ENCODE measurements at regions not wholly inside any gene's neighbourhood (a gene's known extent, or its start where the extent isn't known, plus 50 kb on each side); places are given as distances from the start of the nearest gene placed in this dataset.

- no peak overlapping the region for H3K27ac Mint-ChIP-seq
- no peaks in the 10 kb centered on the region for H3K27me3 Mint-ChIP-seq
- ATAC-seq (ENCODE audit: low read depth in 2 of 2) = no peak
- H3K4me1 Mint-ChIP-seq = no peaks in the 10 kb centered on the region
- no peak for DNase-seq
- H3K4me3 Mint-ChIP-seq = no peak overlapping the region
- peaks cover 0 to 5% (median 3%) of the 10 kb centered on the region in 7 donors for H3K9me3 Mint-ChIP-seq
- no peaks in the 10 kb centered on the region for H3K36me3 Mint-ChIP-seq
Measured at GRCh38 chr1:79326875-79327274, 320.3 kb upstream of the ADGRL4 start.

GRCh38 chr1:79325705-79326104 lies 319.2 kb upstream of the ADGRL4 start:
- ATAC-seq (ENCODE audit: low read depth in 2 of 2) (no peak), DNase-seq (no peak)
- H3K36me3 Mint-ChIP-seq = no peaks in the 10 kb centered on the region
- no peak overlapping the region for H3K4me3 Mint-ChIP-seq
- H3K27me3 Mint-ChIP-seq = no peaks in the 10 kb centered on the region
- no peak overlapping the region for H3K27ac Mint-ChIP-seq
- H3K4me1 Mint-ChIP-seq = no peaks in the 10 kb centered on the region
- H3K9me3 Mint-ChIP-seq = peaks cover 0 to 5% (median 3%) of the 10 kb centered on the region in 7 donors

- H3K9me3 Mint-ChIP-seq = peaks cover 0 to 5% (median 3%) of the 10 kb centered on the region in 7 donors
- DNase-seq = no peak
- H3K27ac Mint-ChIP-seq = no peak overlapping the region
- no peaks in the 10 kb centered on the region for H3K36me3 Mint-ChIP-seq
- ATAC-seq (ENCODE audit: low read depth in 2 of 2) = no peak
- no peaks in the 10 kb centered on the region for H3K4me1 Mint-ChIP-seq
- H3K27me3 Mint-ChIP-seq = no peaks in the 10 kb centered on the region
- no peak overlapping the region for H3K4me3 Mint-ChIP-seq
Measured at GRCh38 chr1:79325126-79325525, 318.6 kb upstream of the ADGRL4 start.

- DNase-seq (no peak), ATAC-seq (ENCODE audit: low read depth in 2 of 2) (no peak)
- Mint-ChIP-seq H3K27ac (no peak overlapping the region), H3K36me3 (no peaks in the 10 kb centered on the region), H3K4me1 (no peaks in the 10 kb centered on the region), H3K27me3 (no peaks in the 10 kb centered on the region), H3K9me3 (peaks cover 0 to 5% (median 3%) of the 10 kb centered on the region in 7 donors), H3K4me3 (no peak overlapping the region)
Measured at GRCh38 chr1:79323239-79324025, 316.9 kb upstream of the ADGRL4 start.

- peak overlapping the region in 1 of 6 donors; percentile 30 for H3K27ac Mint-ChIP-seq
- H3K4me1 Mint-ChIP-seq = no peaks in the 10 kb centered on the region
- ATAC-seq (ENCODE audit: low read depth in 2 of 2) = no peak
- H3K36me3 Mint-ChIP-seq = no peaks in the 10 kb centered on the region
- H3K4me3 Mint-ChIP-seq = no peak overlapping the region
- peaks cover 0 to 5% (median 3%) of the 10 kb centered on the region in 7 donors for H3K9me3 Mint-ChIP-seq
- H3K27me3 Mint-ChIP-seq = no peaks in the 10 kb centered on the region
- no peak for DNase-seq
Measured at GRCh38 chr1:79322511-79323027, 316.0 kb upstream of the ADGRL4 start.

GRCh38 chr1:79312438-79312837 lies 305.9 kb upstream of the ADGRL4 start:
- Mint-ChIP-seq H3K27me3 (no peaks in the 10 kb centered on the region), H3K4me1 (no peaks in the 10 kb centered on the region), H3K36me3 (no peaks in the 10 kb centered on the region), H3K9me3 (peaks cover 0 to 3% (median 0%) of the 10 kb centered on the region in 7 donors), H3K4me3 (no peak overlapping the region), H3K27ac (no peak overlapping the region)
- no peak for ATAC-seq (ENCODE audit: low read depth in 2 of 2)
- no peak for DNase-seq

- H3K27ac Mint-ChIP-seq = no peak overlapping the region
Measured at GRCh38 chr1:79310609-79311008, 304.1 kb upstream of the ADGRL4 start.

GRCh38 chr1:79304131-79304530 lies 297.6 kb upstream of the ADGRL4 start:
- Mint-ChIP-seq H3K4me1 (no peaks in the 10 kb centered on the region), H3K9me3 (peaks cover 0 to 5% (median 1%) of the 10 kb centered on the region in 7 donors), H3K27me3 (no peaks in the 10 kb centered on the region), H3K36me3 (no peaks in the 10 kb centered on the region), H3K4me3 (no peak overlapping the region), H3K27ac (no peak overlapping the region)
- DNase-seq = no peak
- ATAC-seq (ENCODE audit: low read depth in 2 of 2) = no peak

More at GRCh38 chr1:79310609-79311008, 304.1 kb upstream of the ADGRL4 start:
- Mint-ChIP-seq H3K36me3 (no peaks in the 10 kb centered on the region), H3K9me3 (peaks cover 0 to 2% (median 0%) of the 10 kb centered on the region in 7 donors), H3K27me3 (no peaks in the 10 kb centered on the region), H3K4me1 (no peaks in the 10 kb centered on the region), H3K4me3 (no peak overlapping the region)
- DNase-seq (no peak), ATAC-seq (ENCODE audit: low read depth in 2 of 2) (no peak)

- Mint-ChIP-seq H3K4me3 (no peak overlapping the region), H3K27me3 (no peaks in the 10 kb centered on the region), H3K4me1 (no peaks in the 10 kb centered on the region), H3K27ac (no peak overlapping the region), H3K36me3 (no peaks in the 10 kb centered on the region), H3K9me3 (peaks cover 0 to 5% (median 1%) of the 10 kb centered on the region in 7 donors)
- ATAC-seq (ENCODE audit: low read depth in 2 of 2) (no peak), DNase-seq (no peak)
Measured at GRCh38 chr1:79303040-79303439, 296.5 kb upstream of the ADGRL4 start.

- Mint-ChIP-seq H3K27me3 (no peaks in the 10 kb centered on the region), H3K4me3 (no peak overlapping the region), H3K9me3 (peaks cover 0 to 5% (median 2%) of the 10 kb centered on the region in 7 donors), H3K27ac (no peak overlapping the region), H3K4me1 (no peaks in the 10 kb centered on the region), H3K36me3 (no peaks in the 10 kb centered on the region)
- DNase-seq (no peak), ATAC-seq (ENCODE audit: low read depth in 2 of 2) (no peak)
Measured at GRCh38 chr1:79302380-79302930, 295.9 kb upstream of the ADGRL4 start.

GRCh38 chr1:79295967-79296366 lies 289.4 kb upstream of the ADGRL4 start:
- Mint-ChIP-seq H3K9me3 (peaks cover 0 to 8% (median 4%) of the 10 kb centered on the region in 7 donors), H3K36me3 (no peaks in the 10 kb centered on the region), H3K4me1 (no peaks in the 10 kb centered on the region), H3K4me3 (no peak overlapping the region), H3K27me3 (no peaks in the 10 kb centered on the region), H3K27ac (no peak overlapping the region)
- DNase-seq = no peak
- ATAC-seq (ENCODE audit: low read depth in 2 of 2) = no peak

- Mint-ChIP-seq H3K4me1 (no peaks in the 10 kb centered on the region), H3K36me3 (no peaks in the 10 kb centered on the region), H3K4me3 (no peak overlapping the region), H3K9me3 (peaks cover 0 to 7% (median 4%) of the 10 kb centered on the region in 7 donors), H3K27ac (no peak overlapping the region), H3K27me3 (no peaks in the 10 kb centered on the region)
- no peak for ATAC-seq (ENCODE audit: low read depth in 2 of 2)
- no peak for DNase-seq
Measured at GRCh38 chr1:79293611-79294010, 287.1 kb upstream of the ADGRL4 start.

GRCh38 chr1:79290927-79291474 lies 284.5 kb upstream of the ADGRL4 start:
- Mint-ChIP-seq H3K36me3 (no peaks in the 10 kb centered on the region), H3K27me3 (no peaks in the 10 kb centered on the region), H3K4me1 (no peaks in the 10 kb centered on the region), H3K27ac (no peak overlapping the region), H3K4me3 (no peak overlapping the region), H3K9me3 (peaks cover 0 to 7% (median 4%) of the 10 kb centered on the region in 7 donors)
- DNase-seq (no peak), ATAC-seq (ENCODE audit: low read depth in 2 of 2) (no peak)

- no peak for DNase-seq
- H3K9me3 Mint-ChIP-seq = peaks cover 0 to 4% (median 0%) of the 10 kb centered on the region in 7 donors
- H3K27me3 Mint-ChIP-seq = no peaks in the 10 kb centered on the region
Measured at GRCh38 chr1:79287982-79288381, 281.5 kb upstream of the ADGRL4 start.

More at GRCh38 chr1:79287982-79288381, 281.5 kb upstream of the ADGRL4 start:
- Mint-ChIP-seq H3K4me3 (no peak overlapping the region), H3K4me1 (no peaks in the 10 kb centered on the region), H3K36me3 (no peaks in the 10 kb centered on the region), H3K27ac (no peak overlapping the region)
- ATAC-seq (ENCODE audit: low read depth in 2 of 2) = no peak
